K562 (cell line): ENCODE measurements at regions not wholly inside any gene's neighbourhood (a gene's known extent, or its start where the extent isn't known, plus 50 kb on each side); places are given as distances from the start of the nearest gene placed in this dataset.

ENCODE experiments used
- BCOR ChIP-seq: fragments of 450-650 bp; IDR thresholded peaks from 2 replicates; pipeline ENCODE4 v1.6.1; 2016
- KLF1 ChIP-seq: fragments of 450-650 bp; IDR thresholded peaks from 2 replicates; pipeline ENCODE4 v1.6.1; 2016; ENCODE audit warnings: missing genetic modification characterization, missing compliant biosample characterization
- NFATC3 ChIP-seq: fragments of 450-650 bp; IDR thresholded peaks from 2 replicates; pipeline ENCODE4 v1.6.1; 2017; ENCODE audit warnings: mild to moderate bottlenecking
- NONO ChIP-seq, 2 experiments: fragments of 200-400 bp in 1 of 2; fragments of 450-650 bp in 1 of 2; formaldehyde crosslinking in 1 of 2; IDR thresholded peaks; 2 replicates each; pipeline ENCODE4 v1.6.1; 2017; ENCODE audit warnings: low read depth in 2 of 2, mild to moderate bottlenecking in 2 of 2, moderate library complexity in 2 of 2, low read length in 1 of 2
- NR3C1 ChIP-seq: sonication (generic); formaldehyde crosslinking; IDR thresholded peaks from 2 replicates; pipeline ENCODE4 v1.8.1; 2022; ENCODE audit warnings: missing genetic modification reagents
- ZBTB40 ChIP-seq, 2 experiments: fragments of 450-650 bp in 1 of 2; sonication (generic) in 1 of 2; formaldehyde crosslinking in 1 of 2; IDR thresholded peaks; 2 replicates each; pipeline versions ENCODE4 v1.7.1 to v1.9.0; 2016 to 2022; ENCODE audit warnings: inconsistent platforms in 1 of 2, mild to moderate bottlenecking in 1 of 2, missing genetic modification reagents in 1 of 2
- ZNF280A ChIP-seq: fragments of 450-650 bp; IDR thresholded peaks from 2 replicates; pipeline ENCODE4 v1.6.1; 2018; ENCODE audit warnings: mild to moderate bottlenecking, low read depth; ENCODE audit not compliant: partially characterized antibody
- TF ChIP-seq, protein P1 (sequence below), 2 experiments: fragments of 450-650 bp in 1 of 2; sonication (generic) in 1 of 2; formaldehyde crosslinking in 1 of 2; IDR thresholded peaks in 1 of 2; conservative IDR thresholded peaks in 1 of 2; 2 replicates each; pipeline versions ENCODE4 v1.6.1 to v1.8.1; 2016 to 2023; ENCODE audit warnings: mild to moderate bottlenecking in 2 of 2, moderate library complexity in 2 of 2, inconsistent platforms in 1 of 2, missing genetic modification reagents in 1 of 2

GRCh38 chr12:25699454-25699853 is 146.4 kb upstream of the LMNTD1 start (continued):
- no peak for TF ChIP-seq ZNF280A
- no peak for TF ChIP-seq BCOR
- TF ChIP-seq NFATC3: no peak
- TF ChIP-seq KLF1 (tag): no peak
- no peak for TF ChIP-seq ZBTB40 (IDR thresholded peaks at IDR 0.05)
- no peak for TF ChIP-seq ZBTB40 (CRISPR knock-in tag; IDR thresholded peaks at IDR 0.05)
- TF ChIP-seq, protein P1, sequence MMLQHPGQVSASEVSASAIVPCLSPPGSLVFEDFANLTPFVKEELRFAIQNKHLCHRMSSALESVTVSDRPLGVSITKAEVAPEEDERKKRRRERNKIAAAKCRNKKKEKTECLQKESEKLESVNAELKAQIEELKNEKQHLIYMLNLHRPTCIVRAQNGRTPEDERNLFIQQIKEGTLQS (IDR thresholded peaks at IDR 0.05): peak; percentile 19; the same call in 1 of the 2 replicates
- TF ChIP-seq, protein P1 (CRISPR knock-in tag; conservative IDR thresholded peaks at IDR 0.05): no peak
- TF ChIP-seq NR3C1 (CRISPR knock-in tag): no peak
- TF ChIP-seq NONO (IDR thresholded peaks at IDR 0.05; ENCODE audit: low read depth in 2 of 2, low read length in 1 of 2): no peak
